Spleen (tissue), 11 donors: ENCODE measurements at regions not wholly inside any gene's neighbourhood (a gene's known extent, or its start where the extent isn't known, plus 50 kb on each side); places are given as distances from the start of the nearest gene placed in this dataset.

ENCODE experiments used
- DNase-seq: peaks from one replicate; pipeline ENCODE4 v3.0.0-alpha.2; 2020
- H3K27ac ChIP-seq, 8 donors: fragments of 200-600 bp; sonication (generic) in 7 of 8; 1 replicate in 4 of 8; 2 replicates in 4 of 8; pipeline versions ENCODE4 v1.5.0 to v1.8.0; 2016 to 2021; ENCODE audit warnings: inconsistent platforms in 4 of 8, mild to moderate bottlenecking in 4 of 8, moderate library complexity in 1 of 8
- H3K27me3 ChIP-seq, 7 donors: fragments of 200-600 bp; sonication (generic) in 6 of 7; replicated peaks in 1 of 7; 1 replicate in 4 of 7; 2 replicates in 3 of 7; pipeline versions ENCODE4 v1.5.0 to v1.8.0; 2016 to 2021; ENCODE audit warnings: inconsistent platforms in 3 of 7, mild to moderate bottlenecking in 1 of 7
- H3K36me3 ChIP-seq, 6 donors: fragments of 200-600 bp; sonication (generic) in 5 of 6; 1 replicate in 4 of 6; 2 replicates in 2 of 6; pipeline versions ENCODE4 v1.5.0 to v1.8.0; 2016 to 2021; ENCODE audit warnings: inconsistent platforms in 2 of 6
- H3K4me1 ChIP-seq, 6 donors: fragments of 200-600 bp; sonication (generic) in 5 of 6; 1 replicate in 3 of 6; 2 replicates in 3 of 6; pipeline versions ENCODE4 v1.5.0 to v1.8.0; 2016 to 2021; ENCODE audit warnings: inconsistent platforms in 3 of 6
- H3K4me3 ChIP-seq, 8 donors: fragments of 200-600 bp; sonication (generic) in 7 of 8; 1 replicate in 4 of 8; 2 replicates in 4 of 8; pipeline versions ENCODE4 v1.5.0 to v1.8.0; 2016 to 2021; ENCODE audit warnings: inconsistent platforms in 4 of 8, mild to moderate bottlenecking in 4 of 8, moderate library complexity in 2 of 8
- H3K9me3 ChIP-seq, 8 donors: fragments of 200-600 bp; sonication (generic) in 7 of 8; 1 replicate in 4 of 8; 2 replicates in 4 of 8; pipeline versions ENCODE4 v1.5.0 to v1.8.0; 2016 to 2021; ENCODE audit warnings: inconsistent platforms in 4 of 8
- CTCF ChIP-seq, 11 experiments: fragments of 200-600 bp in 7 of 11; fragments of 450-650 bp in 4 of 11; sonication (generic) in 4 of 11; IDR thresholded peaks in 8 of 11; conservative IDR thresholded peaks in 3 of 11; 1 replicate in 7 of 11; 2 replicates in 4 of 11; pipeline versions ENCODE4 v1.4.0 to v1.8.0; 2016 to 2021; ENCODE audit warnings: antibody characterized with exemption in 11 of 11, inconsistent platforms in 4 of 11, mild to moderate bottlenecking in 1 of 11
- POLR2A ChIP-seq, 3 donors: fragments of 450-650 bp; IDR thresholded peaks; one replicate each; pipeline ENCODE4 v1.5.1; 2017; ENCODE audit warnings: antibody characterized with exemption in 3 of 3, mild to moderate bottlenecking in 1 of 3
- POLR2AphosphoS5 ChIP-seq, 3 donors: sonication (generic); formaldehyde crosslinking; IDR thresholded peaks; one replicate each; pipeline ENCODE4 v1.5.1; 2017; ENCODE audit warnings: antibody characterized with exemption in 3 of 3
- WGBS, 5 donors: extraction: QIAGEN DNeasy Blood & Tissue Kit in 3 of 5; methylation state at CpG; one replicate each; pipeline versions ENCODE4 v1.1.5 to v1.1.7; 2013 to 2018; 5-methylcytosine and 5-hydroxymethylcytosine counted together
- intact Hi-C: fragments of 100-400 bp; cut with DNase I; formaldehyde crosslinking; loops from one replicate; pipeline ENCODE4 v1.15.0; 2023; ENCODE audit warnings: low total_unique reads
- donor health status: healthy with polysubstance abuse.
- donor health status: DM: no; HTN: no; CAD: no; lungs with moderate emphysema.
- donor health status: DM: no; HTN: no; CAD: no.
- donor health status: Bipolar disorder and iron deficiency.
- donor health status: healthy.
- donor health status: DM: no; HTN: no; CAD: no.
- donor health status: DM: yes; HTN: yes; CAD: no.

GRCh38 chr2:217153510-217153909, 293.6 kb upstream of the TNP1 start:
- no peaks in the 10 kb centered on the region for H3K36me3 ChIP-seq
- H3K4me3 ChIP-seq, result no peak overlapping the region
- H3K27ac ChIP-seq, result no peak overlapping the region
- DNase-seq, result no peak
- TF ChIP-seq CTCF (IDR thresholded peaks at IDR 0.05 in 8 of 11, conservative IDR thresholded peaks at IDR 0.05 in 3 of 11) (no peak), POLR2AphosphoS5 (IDR thresholded peaks at IDR 0.05) (no peak), POLR2A (IDR thresholded peaks at IDR 0.05) (no peak)
- no peaks in the 10 kb centered on the region for H3K9me3 ChIP-seq
- intact Hi-C loops, result no loop called here
- WGBS, 5 donors, result 91 to 99% (median 95%) methylated on average over 5 of the region's 5 CpGs
- H3K4me1 ChIP-seq, result no peaks in the 10 kb centered on the region
- H3K27me3 ChIP-seq, result peaks cover 0 to 17% (median 0%) of the 10 kb centered on the region in 7 donors

GRCh38 chr2:217152831-217153230, 293.0 kb upstream of the TNP1 start:
- no peaks in the 10 kb centered on the region for H3K9me3 ChIP-seq
- no peaks in the 10 kb centered on the region for H3K4me1 ChIP-seq
- intact Hi-C loops, result no loop called here
- DNase-seq, result no peak
- no peaks in the 10 kb centered on the region for H3K36me3 ChIP-seq
- H3K27ac ChIP-seq, result no peak overlapping the region
- TF ChIP-seq POLR2AphosphoS5 (IDR thresholded peaks at IDR 0.05) (no peak), POLR2A (IDR thresholded peaks at IDR 0.05) (no peak), CTCF (IDR thresholded peaks at IDR 0.05 in 8 of 11, conservative IDR thresholded peaks at IDR 0.05 in 3 of 11) (no peak)
- WGBS, 5 donors, result 76 to 97% (median 93%) methylated on average over 3 of the region's 3 CpGs
- H3K4me3 ChIP-seq, result no peak overlapping the region
- peaks cover 0 to 16% (median 0%) of the 10 kb centered on the region in 7 donors for H3K27me3 ChIP-seq

GRCh38 chr2:217151509-217152206, 291.8 kb upstream of the TNP1 start:
- no peak for DNase-seq
- intact Hi-C loops, result no loop called here
- Histone ChIP-seq H3K27ac (no peak overlapping the region), H3K36me3 (no peaks in the 10 kb centered on the region), H3K9me3 (no peaks in the 10 kb centered on the region), H3K4me1 (no peaks in the 10 kb centered on the region), H3K27me3 (peaks cover 0 to 14% (median 0%) of the 10 kb centered on the region in 7 donors), H3K4me3 (no peak overlapping the region)
- TF ChIP-seq POLR2AphosphoS5 (IDR thresholded peaks at IDR 0.05) (no peak), POLR2A (IDR thresholded peaks at IDR 0.05) (no peak), CTCF (IDR thresholded peaks at IDR 0.05 in 8 of 11, conservative IDR thresholded peaks at IDR 0.05 in 3 of 11) (no peak)
- 73 to 85% (median 82%) methylated on average over 10 of the region's 10 CpGs for WGBS, 5 donors

- Histone ChIP-seq H3K27ac (no peak overlapping the region), H3K36me3 (no peaks in the 10 kb centered on the region), H3K4me3 (no peak overlapping the region), H3K9me3 (no peaks in the 10 kb centered on the region), H3K4me1 (no peaks in the 10 kb centered on the region), H3K27me3 (peaks cover 0 to 19% (median 0%) of the 10 kb centered on the region in 7 donors)
- intact Hi-C loops, result no loop called here
- WGBS, 5 donors, result 77 to 91% (median 81%) methylated on average over 4 of the region's 4 CpGs
- DNase-seq, result no peak
- no peak for TF ChIP-seq CTCF (IDR thresholded peaks at IDR 0.05 in 8 of 11, conservative IDR thresholded peaks at IDR 0.05 in 3 of 11)
- TF ChIP-seq POLR2AphosphoS5 (IDR thresholded peaks at IDR 0.05), result no peak
These were observed 290.4 kb upstream of the TNP1 start for GRCh38 chr2:217150236-217150635.
